Fibroblast of villous mesenchyme (primary cell): ENCODE measurements at regions not wholly inside any gene's neighbourhood (a gene's known extent, or its start where the extent isn't known, plus 50 kb on each side); places are given as distances from the start of the nearest gene placed in this dataset.

Experiments used
- DNase-seq: peaks from one replicate; pipeline ENCODE4 v3.0.0-alpha.2; 2010; ENCODE audit warnings: low read depth
- H3K4me3 ChIP-seq: 2 replicates; pipeline ENCODE4 v1.5.1; 2011; ENCODE audit warnings: low read depth, mild to moderate bottlenecking, low read length
- CTCF ChIP-seq: IDR thresholded peaks from 2 replicates; pipeline ENCODE4 v1.5.1; 2012; ENCODE audit warnings: low read depth, mild to moderate bottlenecking, low read length; ENCODE audit not compliant: insufficient read depth

- H3K4me3 ChIP-seq, result no peak overlapping the region
- no peak for TF ChIP-seq CTCF
- DNase-seq, result no peak
Observed at GRCh38 chr6:10205120-10205519, 209.8 kb downstream of the TFAP2A start.

GRCh38 chr6:10203651-10204050 is 211.2 kb downstream of the TFAP2A start:
- no peak for DNase-seq
- TF ChIP-seq CTCF, result no peak
- no peak overlapping the region for H3K4me3 ChIP-seq

GRCh38 chr6:10202581-10202980 is 212.3 kb downstream of the TFAP2A start:
- DNase-seq, result no peak
- no peak for TF ChIP-seq CTCF
- no peak overlapping the region for H3K4me3 ChIP-seq

- DNase-seq, result no peak
- no peak for TF ChIP-seq CTCF
Observed at GRCh38 chr6:10201606-10202510, 213.0 kb downstream of the TFAP2A start.

GRCh38 chr6:10196090-10196489 is 218.8 kb downstream of the TFAP2A start:
- no peak overlapping the region for H3K4me3 ChIP-seq
- DNase-seq, result no peak
- no peak for TF ChIP-seq CTCF

More at GRCh38 chr6:10201606-10202510, 213.0 kb downstream of the TFAP2A start:
- no peak overlapping the region for H3K4me3 ChIP-seq

- no peak overlapping the region for H3K4me3 ChIP-seq
- DNase-seq, result no peak
- no peak for TF ChIP-seq CTCF
Observed at GRCh38 chr6:10194816-10195672, 219.8 kb downstream of the TFAP2A start.
